Karpas-422 (cell line): ENCODE measurements at regions not wholly inside any gene's neighbourhood (a gene's known extent, or its start where the extent isn't known, plus 50 kb on each side); places are given as distances from the start of the nearest gene placed in this dataset.

Experiments
- DNase-seq: peaks from one replicate; pipeline ENCODE4 v3.0.0-alpha.2; 2015
- H2AFZ ChIP-seq: fragments of 200-600 bp; sonication (generic); 2 replicates; pipeline ENCODE4 v1.6.1; 2014; ENCODE audit warnings: antibody characterized with exemption, low read length, mixed read lengths
- H3K27ac ChIP-seq: fragments of 200-600 bp; sonication (generic); 2 replicates; pipeline ENCODE4 v1.5.1; 2014; ENCODE audit warnings: mild to moderate bottlenecking, low read length, moderate library complexity
- H3K27me3 ChIP-seq: fragments of 200-600 bp; sonication (generic); 2 replicates; pipeline ENCODE4 v1.6.1; 2014; ENCODE audit warnings: low read length, mixed read lengths
- H3K36me3 ChIP-seq: fragments of 200-600 bp; sonication (generic); 2 replicates; pipeline ENCODE4 v1.6.1; 2014; ENCODE audit warnings: low read length, mixed read lengths; ENCODE audit not compliant: insufficient read depth
- H3K4me1 ChIP-seq: fragments of 200-600 bp; sonication (generic); 2 replicates; pipeline ENCODE4 v1.6.1; 2014; ENCODE audit warnings: mild to moderate bottlenecking, low read length, mixed read lengths
- H3K4me2 ChIP-seq: fragments of 200-600 bp; sonication (generic); 2 replicates; pipeline ENCODE4 v1.6.1; 2014; ENCODE audit warnings: low read length, low read depth, mild to moderate bottlenecking; ENCODE audit not compliant: poor library complexity, severe bottlenecking
- H3K4me3 ChIP-seq: fragments of 200-600 bp; sonication (generic); 2 replicates; pipeline ENCODE4 v1.5.1; 2014; ENCODE audit warnings: mild to moderate bottlenecking, antibody characterized with exemption, low read length, mixed read lengths
- H3K79me2 ChIP-seq: fragments of 200-600 bp; sonication (generic); 2 replicates; pipeline ENCODE4 v1.6.1; 2014; ENCODE audit warnings: mild to moderate bottlenecking, low read length, mixed read lengths
- H3K9ac ChIP-seq: fragments of 200-600 bp; sonication (generic); 2 replicates; pipeline ENCODE4 v1.6.0; 2014; ENCODE audit warnings: low read length
- H3K9me2 ChIP-seq: fragments of 200-600 bp; sonication (generic), shearing (Covaris generic); replicated peaks from 2 replicates; pipeline ENCODE4 v1.6.0; 2014; ENCODE audit warnings: mild to moderate bottlenecking, low read length, moderate library complexity; ENCODE audit not compliant: insufficient read depth
- H3K9me3 ChIP-seq: fragments of 300-700, 200-600 bp; sonication (generic); 2 replicates; pipeline ENCODE4 v1.6.1; 2014; ENCODE audit warnings: low read length, mixed read lengths
- H4K20me1 ChIP-seq: fragments of 200-600 bp; sonication (generic); 2 replicates; pipeline ENCODE4 v1.6.1; 2014; ENCODE audit warnings: mild to moderate bottlenecking, antibody characterized with exemption, low read length, low read depth; ENCODE audit not compliant: insufficient read depth

DNA sequence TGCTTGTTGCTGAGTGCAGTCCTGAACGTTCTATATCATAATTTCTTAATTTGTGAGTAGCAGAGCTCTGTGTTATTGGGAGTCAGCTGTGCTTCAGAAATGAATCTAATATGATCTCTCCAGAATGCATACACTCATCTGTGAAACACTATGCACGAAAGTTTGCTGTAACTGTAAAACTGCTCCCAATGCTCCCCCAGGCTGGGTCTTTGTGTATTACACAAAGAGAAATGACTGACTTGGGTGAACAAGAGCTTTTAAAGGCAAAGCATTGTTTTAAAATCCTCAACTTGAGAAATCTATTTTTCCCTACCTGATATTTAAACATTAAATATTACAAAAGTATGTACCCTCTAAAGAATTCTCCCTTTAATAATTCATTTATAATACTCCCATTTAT, 636.7 kb upstream of the KIF2B start:
- no peak overlapping the region for H3K27ac ChIP-seq
- no peak overlapping the region for H3K4me3 ChIP-seq
- no peaks in the 10 kb centered on the region for H3K27me3 ChIP-seq
- H2AFZ ChIP-seq: no peak overlapping the region
- H3K36me3 ChIP-seq: no peaks in the 10 kb centered on the region
- H3K9me2 ChIP-seq: no peaks in the 10 kb centered on the region
- H3K9me3 ChIP-seq: peaks cover 8% of the 10 kb centered on the region
- H3K79me2 ChIP-seq: no peaks in the 10 kb centered on the region
- H4K20me1 ChIP-seq: no peaks in the 10 kb centered on the region
- no peak overlapping the region for H3K4me2 ChIP-seq
- no peak overlapping the region for H3K9ac ChIP-seq
- DNase-seq: no peak
- no peaks in the 10 kb centered on the region for H3K4me1 ChIP-seq

DNA sequence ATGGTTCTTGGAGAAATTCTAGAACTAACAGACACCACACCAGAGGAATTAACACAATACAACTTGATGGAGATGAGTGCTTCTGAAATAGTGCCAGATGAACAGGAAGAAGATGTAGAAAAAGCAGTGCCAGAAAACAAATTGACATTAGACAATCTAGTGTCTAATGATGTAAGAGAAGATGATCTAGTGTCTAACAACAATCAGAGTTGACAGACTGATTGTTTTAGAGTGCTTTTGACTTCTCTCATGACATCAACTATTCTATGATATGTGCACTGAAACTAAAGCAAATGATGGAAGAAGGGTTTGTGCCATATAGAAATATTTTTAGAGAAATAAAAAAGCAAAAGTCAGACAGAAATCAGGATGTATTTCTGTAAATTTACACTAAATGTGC, 646.1 kb upstream of the KIF2B start:
- Histone ChIP-seq H3K9ac (no peak overlapping the region), H3K4me2 (no peak overlapping the region), H3K27ac (no peak overlapping the region), H2AFZ (no peak overlapping the region), H3K36me3 (no peaks in the 10 kb centered on the region), H4K20me1 (no peaks in the 10 kb centered on the region), H3K4me3 (no peak overlapping the region), H3K4me1 (no peaks in the 10 kb centered on the region), H3K79me2 (no peaks in the 10 kb centered on the region), H3K27me3 (no peaks in the 10 kb centered on the region), H3K9me3 (peaks cover 30% of the 10 kb centered on the region), H3K9me2 (no peaks in the 10 kb centered on the region)
- DNase-seq: no peak

DNA sequence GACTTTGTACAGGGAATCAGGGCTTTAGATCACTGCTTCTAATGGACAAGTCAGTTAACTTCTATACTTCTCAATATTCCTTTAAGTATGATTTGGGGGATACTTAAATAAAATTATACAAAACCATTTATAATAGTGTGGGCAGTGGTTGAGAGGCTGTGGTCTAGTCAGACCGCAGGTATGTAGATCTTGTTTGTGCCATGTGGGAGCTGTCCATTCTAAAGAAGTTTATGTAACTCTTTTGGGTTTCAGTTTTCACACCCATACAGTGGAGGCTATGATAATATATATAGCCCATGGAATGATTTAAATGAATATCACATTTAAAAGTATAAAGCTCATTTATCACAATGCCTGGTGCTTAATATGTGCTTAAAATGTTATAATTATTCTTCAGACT, 654.3 kb upstream of the KIF2B start:
- H3K36me3 ChIP-seq: no peaks in the 10 kb centered on the region
- no peak overlapping the region for H2AFZ ChIP-seq
- no peak overlapping the region for H3K9ac ChIP-seq
- H3K4me1 ChIP-seq: no peaks in the 10 kb centered on the region
- DNase-seq: no peak
- no peak overlapping the region for H3K27ac ChIP-seq
- H3K4me2 ChIP-seq: no peak overlapping the region
- H3K27me3 ChIP-seq: no peaks in the 10 kb centered on the region
- peaks cover 36% of the 10 kb centered on the region for H3K9me3 ChIP-seq
- H3K79me2 ChIP-seq: no peaks in the 10 kb centered on the region
- H4K20me1 ChIP-seq: no peaks in the 10 kb centered on the region
- H3K4me3 ChIP-seq: no peak overlapping the region
- H3K9me2 ChIP-seq: no peaks in the 10 kb centered on the region

DNA sequence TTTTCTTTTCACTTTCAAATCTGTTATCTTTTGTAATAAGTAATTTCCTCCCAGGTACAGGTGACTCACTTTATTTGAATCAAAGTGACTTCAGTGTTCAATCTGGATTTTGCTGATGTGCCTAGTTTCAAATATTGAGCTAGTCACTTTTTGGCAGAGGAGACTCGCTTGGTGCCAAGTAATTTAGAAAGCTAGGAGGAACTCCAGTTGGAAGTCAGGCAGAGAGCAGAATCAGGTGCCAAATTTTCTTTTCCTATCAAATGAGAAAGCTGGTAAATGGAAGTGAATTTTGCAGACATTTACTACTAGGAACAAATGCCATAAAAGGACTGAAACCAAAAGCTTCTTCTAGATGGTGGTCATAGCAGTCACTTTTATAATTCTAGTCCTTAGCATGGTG, 656.0 kb upstream of the KIF2B start:
- no peaks in the 10 kb centered on the region for H3K27me3 ChIP-seq
- H3K4me1 ChIP-seq: no peaks in the 10 kb centered on the region
- no peaks in the 10 kb centered on the region for H3K79me2 ChIP-seq
- H2AFZ ChIP-seq: no peak overlapping the region
- no peak overlapping the region for H3K4me3 ChIP-seq
- peaks cover 40% of the 10 kb centered on the region for H3K9me3 ChIP-seq
- no peaks in the 10 kb centered on the region for H4K20me1 ChIP-seq
- H3K27ac ChIP-seq: no peak overlapping the region
- no peak for DNase-seq
- no peak overlapping the region for H3K4me2 ChIP-seq
- no peaks in the 10 kb centered on the region for H3K36me3 ChIP-seq
- H3K9me2 ChIP-seq: no peaks in the 10 kb centered on the region
- no peak overlapping the region for H3K9ac ChIP-seq

DNA sequence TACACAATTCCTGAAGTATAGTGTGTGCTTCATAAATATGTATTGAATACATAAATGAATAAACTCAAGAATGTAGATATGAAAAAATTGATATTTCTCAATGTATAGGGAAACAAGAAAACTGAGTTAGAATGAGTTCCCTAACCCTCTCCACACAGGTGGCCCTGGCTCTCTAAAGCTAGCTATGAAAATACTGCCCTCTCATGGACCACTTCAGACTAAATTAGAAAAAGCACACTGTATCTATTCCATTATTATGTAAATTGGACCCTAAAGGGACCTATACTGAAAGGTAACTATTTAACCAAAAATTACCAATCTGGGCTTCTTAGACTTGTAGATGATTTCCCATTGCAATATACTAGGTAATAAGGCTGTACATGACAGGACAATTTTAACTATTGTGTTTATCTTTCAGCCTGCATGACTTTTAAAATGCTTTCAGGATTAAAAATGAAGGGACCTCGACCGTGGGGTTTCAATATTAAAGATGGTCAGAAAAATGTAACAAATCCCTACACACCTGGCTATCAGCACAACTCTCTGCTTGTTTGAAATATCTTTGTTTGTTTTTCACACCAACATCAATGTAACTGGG, 672.5 kb upstream of the KIF2B start:
- Histone ChIP-seq H3K27me3 (no peaks in the 10 kb centered on the region), H3K4me3 (no peak overlapping the region), H2AFZ (no peak overlapping the region), H3K9ac (no peak overlapping the region), H3K4me1 (no peaks in the 10 kb centered on the region), H3K4me2 (no peak overlapping the region), H3K9me2 (no peaks in the 10 kb centered on the region; the same call in 1 of the 2 replicates), H3K27ac (no peak overlapping the region), H4K20me1 (no peaks in the 10 kb centered on the region), H3K79me2 (no peaks in the 10 kb centered on the region), H3K9me3 (no peaks in the 10 kb centered on the region; the same call in 1 of the 2 replicates), H3K36me3 (no peaks in the 10 kb centered on the region)
- no peak for DNase-seq

DNA sequence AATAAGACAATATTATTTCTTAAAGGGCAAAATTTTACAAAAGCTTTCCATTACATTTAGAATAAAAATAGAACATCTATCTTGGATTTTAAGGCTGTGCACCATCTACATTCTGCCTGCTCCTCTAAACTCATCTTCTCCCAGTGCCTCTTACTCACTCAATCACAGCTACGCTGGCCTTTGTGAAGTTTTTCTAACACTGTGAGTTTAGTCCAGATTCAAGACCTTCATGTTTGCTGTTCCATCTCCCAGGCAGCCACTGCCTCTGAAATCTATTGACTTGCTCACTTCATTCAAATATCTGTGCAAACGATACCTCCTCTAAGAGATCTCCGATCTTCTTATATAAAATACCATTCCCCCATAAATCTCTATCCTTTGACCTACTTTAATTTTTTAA, 673.4 kb upstream of the KIF2B start:
- H3K36me3 ChIP-seq: no peaks in the 10 kb centered on the region
- no peak overlapping the region for H3K9ac ChIP-seq
- no peak overlapping the region for H2AFZ ChIP-seq
- H3K9me2 ChIP-seq: no peaks in the 10 kb centered on the region; the same call in 1 of the 2 replicates
- no peak overlapping the region for H3K4me2 ChIP-seq
- no peak overlapping the region for H3K27ac ChIP-seq
- H3K9me3 ChIP-seq: peaks cover 6% of the 10 kb centered on the region; the same call in 1 of the 2 replicates
- H3K4me3 ChIP-seq: no peak overlapping the region
- H3K79me2 ChIP-seq: no peaks in the 10 kb centered on the region
- no peaks in the 10 kb centered on the region for H4K20me1 ChIP-seq
- H3K4me1 ChIP-seq: no peaks in the 10 kb centered on the region
- H3K27me3 ChIP-seq: no peaks in the 10 kb centered on the region
- DNase-seq: no peak

DNA sequence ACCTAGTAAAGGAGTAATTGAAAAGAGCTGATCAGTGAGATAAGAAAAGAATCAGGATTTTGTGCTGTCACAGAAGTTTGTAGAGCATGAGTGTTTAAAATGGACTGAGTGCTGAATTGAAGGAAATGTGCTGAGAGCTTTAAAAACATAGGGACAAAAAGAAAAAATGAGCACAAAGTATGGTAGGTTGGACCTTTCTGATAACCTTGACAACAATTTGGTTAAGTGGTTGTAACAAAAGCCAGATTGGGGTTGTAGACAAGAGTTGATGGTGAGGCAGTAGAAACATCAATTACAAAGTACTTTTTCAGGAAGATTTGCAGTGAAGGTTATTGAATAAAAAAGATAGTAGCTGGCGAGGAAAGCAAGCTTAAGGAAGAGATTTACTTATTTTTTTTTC, 674.7 kb upstream of the KIF2B start:
- Histone ChIP-seq H3K79me2 (no peaks in the 10 kb centered on the region), H3K27me3 (no peaks in the 10 kb centered on the region), H3K9ac (no peak overlapping the region), H3K4me1 (no peaks in the 10 kb centered on the region), H2AFZ (no peak overlapping the region), H3K36me3 (no peaks in the 10 kb centered on the region), H3K9me3 (peaks cover 6% of the 10 kb centered on the region; the same call in 1 of the 2 replicates), H3K4me2 (no peak overlapping the region), H3K9me2 (no peaks in the 10 kb centered on the region; the same call in 1 of the 2 replicates), H4K20me1 (no peaks in the 10 kb centered on the region), H3K27ac (no peak overlapping the region), H3K4me3 (no peak overlapping the region)
- no peak for DNase-seq

DNA sequence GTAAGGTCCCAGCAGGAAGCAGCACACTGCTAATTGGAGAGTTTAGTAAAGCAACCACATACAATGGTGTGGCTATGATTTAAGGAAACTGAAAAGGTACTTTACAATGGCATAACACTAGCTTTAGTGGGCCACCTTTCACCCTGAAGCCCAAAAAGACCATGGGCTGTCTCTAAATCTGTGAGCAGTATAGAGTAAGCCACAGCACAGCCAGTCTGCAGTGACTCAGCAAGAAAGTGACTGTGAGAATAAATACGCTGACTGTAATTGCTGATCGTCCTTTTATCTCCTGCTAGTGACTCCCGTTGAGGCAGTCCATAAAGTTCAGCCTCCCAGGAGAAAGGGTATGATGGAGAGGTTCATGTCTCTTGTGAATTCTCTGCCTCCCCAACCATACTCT, 679.8 kb upstream of the KIF2B start:
- DNase-seq: no peak
- Histone ChIP-seq H3K9me2 (no peaks in the 10 kb centered on the region), H3K79me2 (no peaks in the 10 kb centered on the region), H3K9me3 (peaks cover 16% of the 10 kb centered on the region), H4K20me1 (no peaks in the 10 kb centered on the region), H3K36me3 (no peaks in the 10 kb centered on the region), H2AFZ (no peak overlapping the region), H3K4me1 (no peaks in the 10 kb centered on the region), H3K27ac (no peak overlapping the region), H3K4me2 (no peak overlapping the region), H3K27me3 (no peaks in the 10 kb centered on the region), H3K9ac (no peak overlapping the region), H3K4me3 (no peak overlapping the region)

DNA sequence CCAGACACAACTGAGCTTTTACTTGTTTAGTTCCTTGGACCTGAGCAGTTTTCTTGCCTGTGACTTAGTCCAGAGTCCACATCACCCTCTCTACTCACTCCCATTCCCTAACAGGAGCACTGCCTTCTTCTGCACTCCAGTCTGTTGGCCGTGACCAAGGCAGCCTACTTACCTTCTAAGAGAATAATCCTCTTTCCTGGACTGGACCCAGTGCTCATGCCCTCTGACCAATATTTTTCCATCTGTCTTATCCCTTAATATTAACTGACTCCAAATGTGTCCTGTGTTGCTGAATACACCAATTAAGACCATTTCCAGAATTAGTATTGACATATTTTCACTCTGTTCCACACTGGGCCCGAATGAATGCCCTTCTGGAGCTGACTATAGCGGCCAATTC, 681.0 kb upstream of the KIF2B start:
- Histone ChIP-seq H3K9me2 (no peaks in the 10 kb centered on the region), H3K36me3 (no peaks in the 10 kb centered on the region), H3K27ac (no peak overlapping the region), H3K27me3 (no peaks in the 10 kb centered on the region), H3K4me2 (no peak overlapping the region), H2AFZ (no peak overlapping the region), H3K9ac (no peak overlapping the region), H3K79me2 (no peaks in the 10 kb centered on the region), H3K9me3 (peaks cover 17% of the 10 kb centered on the region), H4K20me1 (no peaks in the 10 kb centered on the region), H3K4me1 (no peaks in the 10 kb centered on the region), H3K4me3 (no peak overlapping the region)
- no peak for DNase-seq
